K562 (cell line): ENCODE measurements at regions not wholly inside any gene's neighbourhood (a gene's known extent, or its start where the extent isn't known, plus 50 kb on each side); places are given as distances from the start of the nearest gene placed in this dataset.

Experiments
- ATAC-seq: fragments of 200-7000 bp; cut with Tn5 transposase; 3 replicates; pipeline ENCODE4 v1.9.1; 2020; ENCODE audit warnings: moderate library complexity
- BruUV-seq: library from RNA; stranded (reverse); fragments of 400-500 nt; replicated peaks from 2 replicates; lab custom pipeline; 2021; lab: Mats Ljungman, UMichigan
- CTCF ChIA-PET: fragments of 300-600 bp; formaldehyde crosslinking; extraction: SDS; loops from one replicate; lab custom pipeline; 2021; ENCODE audit warnings: low intra/inter-chr PET ratio; lab: Yijun Ruan, JAX
- POLR2A ChIA-PET: fragments of 300-600, 350-650 bp; sonication (Branson Sonifier 250); formaldehyde crosslinking; extraction: SDS; loops from one replicate; lab custom pipeline; 2021; ENCODE audit warnings: antibody characterized with exemption, inconsistent platforms; lab: Yijun Ruan, JAX
- DNase-seq, 4 experiments: peaks; one replicate each; pipeline versions ENCODE4 v3.0.0 to v3.0.0-alpha.2; 2011 to 2018; ENCODE audit warnings: low spot score in 3 of 4, mixed read lengths in 3 of 4; ENCODE audit errors: extremely low read depth in 1 of 4
- FAIRE-seq: peaks from 2 replicates; lab custom pipeline; 2011; peaks lifted over from hg19 to GRCh38; lab: Jason Lieb, UNC
- H2AFZ ChIP-seq: 2 replicates; pipeline ENCODE4 v1.6.0; 2011; ENCODE audit warnings: low read depth, low read length, control low read depth, inconsistent platforms
- H3K27ac ChIP-seq: fragments of 200-600 bp; 3 replicates; pipeline ENCODE4 v1.8.0; 2011; ENCODE audit warnings: low read depth, mild to moderate bottlenecking, control low read depth, inconsistent platforms, low read length, moderate library complexity, mixed read lengths; ENCODE audit errors: extremely low read depth
- H3K27me3 ChIP-seq, 2 experiments: fragments of 300-600 bp in 1 of 2; 2 replicates in 1 of 2; 3 replicates in 1 of 2; pipeline versions ENCODE4 v1.6.0 to v1.8.0; 2011; ENCODE audit warnings: inconsistent platforms in 2 of 2, low read length in 2 of 2, mild to moderate bottlenecking in 1 of 2, mixed read lengths in 1 of 2, moderate library complexity in 1 of 2; ENCODE audit not compliant: control insufficient read depth in 2 of 2, insufficient read depth in 2 of 2
- H3K36me3 ChIP-seq: fragments of 300-600 bp; 3 replicates; pipeline ENCODE4 v1.8.0; 2011; ENCODE audit warnings: mild to moderate bottlenecking, low read length, inconsistent platforms; ENCODE audit not compliant: control insufficient read depth, insufficient read depth
- H3K4me1 ChIP-seq, 2 experiments: fragments of 200-600 bp in 1 of 2; replicated peaks in 1 of 2; 2 replicates in 1 of 2; 3 replicates in 1 of 2; pipeline versions ENCODE4 v1.5.1 to v1.8.0; 2011; ENCODE audit warnings: inconsistent platforms in 2 of 2, low read length in 2 of 2, mild to moderate bottlenecking in 1 of 2, mixed read lengths in 1 of 2, moderate library complexity in 1 of 2; ENCODE audit not compliant: control insufficient read depth in 2 of 2, insufficient read depth in 2 of 2
- H3K4me2 ChIP-seq: 2 replicates; pipeline ENCODE4 v1.6.1; 2011; ENCODE audit warnings: low read length, control low read depth, inconsistent platforms, mixed read lengths; ENCODE audit not compliant: insufficient read depth
- H3K4me3 ChIP-seq: fragments of 200-600 bp; sonication (generic), shearing (Covaris generic); 2 replicates; pipeline ENCODE4 v1.5.1; 2016; ENCODE audit warnings: control low read depth, inconsistent platforms
- H3K79me2 ChIP-seq: fragments of 200-600 bp; 3 replicates; pipeline ENCODE4 v1.8.0; 2011; ENCODE audit warnings: low read length, inconsistent platforms; ENCODE audit not compliant: control insufficient read depth, insufficient read depth
- H3K9ac ChIP-seq, 2 experiments: 2 replicates each; pipeline versions ENCODE4 v1.6.0 to v1.6.1; 2011; ENCODE audit warnings: low read depth in 2 of 2, low read length in 2 of 2, control low read depth in 1 of 2, inconsistent platforms in 1 of 2, mild to moderate bottlenecking in 1 of 2, mixed read lengths in 1 of 2; ENCODE audit not compliant: insufficient read depth in 1 of 2
- H3K9me1 ChIP-seq: one replicate; pipeline ENCODE4 v1.6.0; 2011; ENCODE audit warnings: inconsistent platforms, mild to moderate bottlenecking, low read length, moderate library complexity; ENCODE audit not compliant: control insufficient read depth, insufficient read depth
- H3K9me3 ChIP-seq: replicated peaks from 2 replicates; pipeline ENCODE4 v1.5.1; 2011; ENCODE audit warnings: low read depth, low read length, inconsistent platforms; ENCODE audit not compliant: control insufficient read depth, insufficient read depth
- H4K20me1 ChIP-seq: replicated peaks from 2 replicates; pipeline ENCODE4 v1.6.1; 2011; ENCODE audit warnings: low read length, inconsistent platforms, mixed read lengths; ENCODE audit not compliant: control insufficient read depth, insufficient read depth
- BHLHE40 ChIP-seq: IDR thresholded peaks from 2 replicates; pipeline ENCODE4 v1.6.1; 2011; ENCODE audit warnings: low read length, improper control_type of control experiment
- CXXC5 ChIP-seq: fragments of 250-450 bp; sonication (Bioruptor Pico); IDR thresholded peaks from 2 replicates; pipeline ENCODE4 v1.8.0; 2022; ENCODE audit warnings: inconsistent platforms, mild to moderate bottlenecking, moderate library complexity
- ZNF76 ChIP-seq: fragments of 250-450 bp; sonication (Bioruptor Pico); IDR thresholded peaks from 2 replicates; pipeline ENCODE4 v1.4.0; 2020; ENCODE audit warnings: mild to moderate bottlenecking, moderate library complexity, borderline replicate concordance
- WGBS: fragments of 100-300 bp; shearing (Covaris generic); methylation state at CpG from one replicate; pipeline ENCODE4 v1.1.6; 2016; ENCODE audit warnings: low coverage, mixed read lengths; ENCODE audit not compliant: insufficient coverage; ENCODE audit errors: missing lambda C conversion rate; 5-methylcytosine and 5-hydroxymethylcytosine counted together
- in situ Hi-C: fragments of 300-500 bp; cut with MboI; formaldehyde crosslinking; loops from 4 replicates; pipeline ENCODE4 v1.15.0; 2018; ENCODE audit warnings: inconsistent platforms, mixed read lengths
- intact Hi-C: fragments of 100-400 bp; cut with micrococcal nuclease; formaldehyde crosslinking; loops from 2 replicates; pipeline ENCODE4 v1.14.2; 2022
- TF ChIP-seq, protein P1 (sequence below): fragments of 250-450 bp; sonication (Bioruptor Pico); IDR thresholded peaks from 2 replicates; pipeline ENCODE4 v1.5.0; 2020; ENCODE audit warnings: mild to moderate bottlenecking, borderline replicate concordance

- H2AFZ ChIP-seq, result no peak overlapping the region
- no peak overlapping the region for H3K9ac ChIP-seq
- no peak overlapping the region for H3K4me3 ChIP-seq
- POLR2A ChIA-PET, result interaction anchor here (0.6 to 0.9 kb wide), 2 partner anchors 8 to 98 kb away, joined by 3 read pairs; no protein-coding TSS in a partner anchor
- H3K4me1 ChIP-seq, result peaks cover 10 to 11% of the 10 kb centered on the region in 2 experiments
- CTCF ChIA-PET, result no interaction called here
- WGBS, result 49% methylated on average over 3 of the region's 3 CpGs
- intact Hi-C loops (no loop called here), in situ Hi-C loops (no loop called here)
- H3K27ac ChIP-seq, result no peak overlapping the region
- H3K36me3 ChIP-seq, result no peaks in the 10 kb centered on the region
- H3K9me3 ChIP-seq, result no peaks in the 10 kb centered on the region
- H3K4me2 ChIP-seq, result no peak overlapping the region
- H3K9me1 ChIP-seq, result no peaks in the 10 kb centered on the region
- TF ChIP-seq CXXC5 (CRISPR knock-in tag) (no peak), ZNF76 (CRISPR knock-in tag) (no peak)
- TF ChIP-seq, protein P1, sequence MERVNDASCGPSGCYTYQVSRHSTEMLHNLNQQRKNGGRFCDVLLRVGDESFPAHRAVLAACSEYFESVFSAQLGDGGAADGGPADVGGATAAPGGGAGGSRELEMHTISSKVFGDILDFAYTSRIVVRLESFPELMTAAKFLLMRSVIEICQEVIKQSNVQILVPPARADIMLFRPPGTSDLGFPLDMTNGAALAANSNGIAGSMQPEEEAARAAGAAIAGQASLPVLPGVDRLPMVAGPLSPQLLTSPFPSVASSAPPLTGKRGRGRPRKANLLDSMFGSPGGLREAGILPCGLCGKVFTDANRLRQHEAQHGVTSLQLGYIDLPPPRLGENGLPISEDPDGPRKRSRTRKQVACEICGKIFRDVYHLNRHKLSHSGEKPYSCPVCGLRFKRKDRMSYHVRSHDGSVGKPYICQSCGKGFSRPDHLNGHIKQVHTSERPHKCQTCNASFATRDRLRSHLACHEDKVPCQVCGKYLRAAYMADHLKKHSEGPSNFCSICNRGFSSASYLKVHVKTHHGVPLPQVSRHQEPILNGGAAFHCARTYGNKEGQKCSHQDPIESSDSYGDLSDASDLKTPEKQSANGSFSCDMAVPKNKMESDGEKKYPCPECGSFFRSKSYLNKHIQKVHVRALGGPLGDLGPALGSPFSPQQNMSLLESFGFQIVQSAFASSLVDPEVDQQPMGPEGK, result no peak
- H3K79me2 ChIP-seq, result no peaks in the 10 kb centered on the region
- peaks cover 6 to 10% of the 10 kb centered on the region in 2 experiments for H3K27me3 ChIP-seq
- no TSS peak for BruUV-seq
- H4K20me1 ChIP-seq, result no peaks in the 10 kb centered on the region
- DNase-seq, result no peak
- no peak; the same call in 2 of the 3 replicates for ATAC-seq
- no peak for FAIRE-seq
Observed at GRCh38 chr7:50196719-50197118, 103.7 kb upstream of the ZPBP start.

- in situ Hi-C loops (no loop called here), intact Hi-C loops (no loop called here)
- no peaks in the 10 kb centered on the region for H4K20me1 ChIP-seq
- 0% methylated on average over 1 of the region's 1 CpG for WGBS
- H2AFZ ChIP-seq, result no peak overlapping the region
- no peak for FAIRE-seq
- H3K4me1 ChIP-seq, result no peaks in the 10 kb centered on the region
- H3K4me3 ChIP-seq, result no peak overlapping the region
- ChIA-PET POLR2A (interaction anchor here (0.6 kb wide), 1 partner anchor 56 kb away, joined by 4 read pairs; no protein-coding TSS in a partner anchor), CTCF (no interaction called here)
- TF ChIP-seq BHLHE40, result no peak
- no peak for ATAC-seq
- no peaks in the 10 kb centered on the region for H3K9me3 ChIP-seq
- H3K9ac ChIP-seq, result no peak overlapping the region
- H3K27me3 ChIP-seq, result peaks cover 24 to 29% of the 10 kb centered on the region in 2 experiments
- DNase-seq, result no peak
- no peaks in the 10 kb centered on the region for H3K79me2 ChIP-seq
- no peak overlapping the region for H3K27ac ChIP-seq
- H3K4me2 ChIP-seq, result no peak overlapping the region
- H3K36me3 ChIP-seq, result no peaks in the 10 kb centered on the region
- H3K9me1 ChIP-seq, result no peaks in the 10 kb centered on the region
- no TSS peak for BruUV-seq
Observed at GRCh38 chr7:50190776-50191175, 97.7 kb upstream of the ZPBP start.
